ENCODE measurements at regions not wholly inside any gene's neighbourhood (a gene's known extent, or its start where the extent isn't known, plus 50 kb on each side); places are given as distances from the start of the nearest gene placed in this dataset.

GRCh38 chr6:164037171-164037870, 622.8 kb downstream of the QKI start:
- Mint-ChIP-seq H3K4me1 (no peaks in the 10 kb centered on the region), H3K36me3 (ENCODE audit: low read depth) (no peaks in the 10 kb centered on the region), H3K27ac (no peak overlapping the region), H3K4me3 (no peak overlapping the region), H3K9me3 (no peaks in the 10 kb centered on the region), H3K27me3 (peaks cover 4% of the 10 kb centered on the region)
- DNase-seq: no peak
- no peak for ATAC-seq

- Mint-ChIP-seq H3K36me3 (ENCODE audit: low read depth) (no peaks in the 10 kb centered on the region), H3K4me3 (no peak overlapping the region), H3K27me3 (peaks cover 4% of the 10 kb centered on the region), H3K9me3 (no peaks in the 10 kb centered on the region), H3K27ac (no peak overlapping the region), H3K4me1 (no peaks in the 10 kb centered on the region)
- DNase-seq (no peak), ATAC-seq (no peak)
Measured at GRCh38 chr6:164035900-164036485, 621.5 kb downstream of the QKI start.

DNA sequence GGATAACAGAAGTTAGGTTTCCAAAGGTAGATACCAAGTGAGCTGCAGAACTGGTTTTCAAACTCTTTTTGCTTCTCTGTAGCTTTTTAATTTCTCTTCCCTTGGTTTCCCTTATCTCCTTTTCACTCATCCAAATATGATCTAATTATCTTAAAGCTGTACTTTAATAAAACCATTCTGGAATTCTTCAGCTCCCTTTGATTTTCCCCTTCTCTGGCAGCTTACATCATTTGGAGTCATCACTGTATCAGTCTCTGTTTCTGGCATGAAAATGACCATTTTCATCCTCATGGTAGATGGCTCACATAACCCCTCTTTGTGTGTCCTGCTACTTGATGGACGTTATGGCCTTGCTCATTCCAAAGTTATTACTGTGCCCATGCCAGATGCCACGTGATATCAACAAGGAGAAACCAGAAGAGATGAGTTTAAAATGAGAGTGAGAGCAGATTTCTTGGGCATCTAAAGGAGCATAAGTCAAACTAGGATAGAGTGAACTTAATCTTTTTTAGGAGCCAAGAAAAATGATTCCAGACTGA, 620.2 kb downstream of the QKI start:
- ATAC-seq: no peak
- H3K36me3 Mint-ChIP-seq (ENCODE audit: low read depth): no peaks in the 10 kb centered on the region

GRCh38 chr6:164025180-164025579, 610.7 kb downstream of the QKI start:
- ATAC-seq (no peak), DNase-seq (no peak)
- no peaks in the 10 kb centered on the region for H3K9me3 Mint-ChIP-seq
- peaks cover 9% of the 10 kb centered on the region for H3K27me3 Mint-ChIP-seq
- H3K27ac Mint-ChIP-seq: no peak overlapping the region
- H3K4me1 Mint-ChIP-seq: no peaks in the 10 kb centered on the region
- no peaks in the 10 kb centered on the region for H3K36me3 Mint-ChIP-seq (ENCODE audit: low read depth)
- H3K4me3 Mint-ChIP-seq: no peak overlapping the region

More for the DNA sequence above, 620.2 kb downstream of the QKI start:
- H3K4me1 Mint-ChIP-seq: no peaks in the 10 kb centered on the region
- no peak overlapping the region for H3K4me3 Mint-ChIP-seq
- H3K27me3 Mint-ChIP-seq: peaks cover 4% of the 10 kb centered on the region
- no peaks in the 10 kb centered on the region for H3K9me3 Mint-ChIP-seq
- no peak for DNase-seq
- no peak overlapping the region for H3K27ac Mint-ChIP-seq

DNA sequence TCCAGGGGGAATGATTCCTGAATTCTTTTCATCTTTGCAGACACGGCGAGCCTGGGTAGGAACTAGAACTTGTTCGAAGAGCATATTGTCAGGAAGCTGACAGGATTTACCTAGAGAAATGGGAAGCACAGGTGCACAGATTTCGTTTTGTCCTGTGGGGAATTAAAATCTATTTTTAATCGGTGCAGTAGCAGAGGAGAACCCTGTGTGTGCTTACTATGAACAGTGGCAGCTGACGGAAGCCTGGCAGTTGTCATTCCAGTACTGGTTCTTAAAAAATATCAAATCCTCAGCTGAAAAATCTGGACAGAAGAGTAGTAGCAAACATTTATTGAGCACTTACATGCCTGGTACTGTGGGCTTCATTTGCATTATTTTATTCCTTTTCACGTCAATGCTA, 609.0 kb downstream of the QKI start:
- Mint-ChIP-seq H3K27ac (no peak overlapping the region), H3K4me3 (no peak overlapping the region), H3K36me3 (ENCODE audit: low read depth) (no peaks in the 10 kb centered on the region), H3K9me3 (no peaks in the 10 kb centered on the region), H3K27me3 (peaks cover 9% of the 10 kb centered on the region), H3K4me1 (no peaks in the 10 kb centered on the region)
- DNase-seq (no peak), ATAC-seq (no peak)

DNA sequence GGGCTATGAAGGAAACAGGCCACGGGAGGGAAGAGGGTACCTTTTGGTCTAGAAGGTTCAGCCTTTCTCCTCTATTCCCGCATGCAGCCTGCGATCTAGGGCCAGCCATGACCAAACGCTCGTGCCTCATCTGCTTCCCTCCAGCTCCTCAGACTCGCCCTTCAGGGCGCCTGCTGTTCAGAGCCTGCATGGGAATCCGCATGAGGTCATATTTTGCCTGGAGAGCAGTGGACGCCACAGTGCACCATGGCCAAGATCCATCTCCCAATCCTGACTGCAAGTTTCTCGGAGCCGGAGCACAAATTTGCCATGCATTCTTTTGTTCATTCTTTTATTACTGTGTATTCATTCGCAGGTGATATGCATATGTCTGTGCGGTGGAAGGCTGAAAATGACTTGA, 608.1 kb downstream of the QKI start:
- DNase-seq: no peak
- H3K9me3 Mint-ChIP-seq: no peaks in the 10 kb centered on the region
- H3K4me3 Mint-ChIP-seq: no peak overlapping the region
- no peaks in the 10 kb centered on the region for H3K36me3 Mint-ChIP-seq (ENCODE audit: low read depth)
- no peak overlapping the region for H3K27ac Mint-ChIP-seq
- H3K27me3 Mint-ChIP-seq: peaks cover 9% of the 10 kb centered on the region
- H3K4me1 Mint-ChIP-seq: no peaks in the 10 kb centered on the region
- no peak for ATAC-seq

- DNase-seq: no peak
- Mint-ChIP-seq H3K9me3 (no peaks in the 10 kb centered on the region), H3K4me3 (no peak overlapping the region), H3K4me1 (no peaks in the 10 kb centered on the region), H3K36me3 (ENCODE audit: low read depth) (no peaks in the 10 kb centered on the region), H3K27ac (no peak overlapping the region), H3K27me3 (peaks cover 9% of the 10 kb centered on the region)
- ATAC-seq: no peak
Measured at GRCh38 chr6:164021589-164022250, 607.2 kb downstream of the QKI start.

GRCh38 chr6:164020142-164020541, 605.6 kb downstream of the QKI start:
- Mint-ChIP-seq H3K27me3 (peaks cover 9% of the 10 kb centered on the region), H3K9me3 (no peaks in the 10 kb centered on the region), H3K4me3 (no peak overlapping the region)

DNA sequence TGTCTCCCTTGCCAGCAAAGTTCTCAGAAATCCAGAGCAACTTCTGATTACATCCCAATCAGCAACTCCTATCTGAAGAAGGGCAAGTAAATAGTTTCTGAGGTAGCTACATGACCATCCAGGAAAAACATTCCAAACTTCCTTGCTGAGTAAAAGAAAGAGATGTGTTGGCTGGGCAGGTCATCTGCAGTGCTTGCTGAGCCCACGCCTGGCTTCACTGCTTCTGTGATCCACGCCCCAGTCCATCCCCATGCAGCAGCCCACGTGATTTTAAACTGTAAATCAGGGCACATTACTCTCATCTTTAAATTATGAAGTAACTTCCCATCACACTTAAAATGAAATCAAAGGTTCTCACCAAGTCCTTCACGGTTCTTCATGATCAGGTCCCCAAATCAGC, 603.6 kb downstream of the QKI start:
- Mint-ChIP-seq H3K4me3 (no peak overlapping the region), H3K27ac (no peak overlapping the region), H3K4me1 (no peaks in the 10 kb centered on the region), H3K9me3 (no peaks in the 10 kb centered on the region), H3K27me3 (peaks cover 9% of the 10 kb centered on the region), H3K36me3 (ENCODE audit: low read depth) (no peaks in the 10 kb centered on the region)
- DNase-seq: no peak
- ATAC-seq: no peak

More at GRCh38 chr6:164020142-164020541, 605.6 kb downstream of the QKI start:
- DNase-seq (no peak), ATAC-seq (no peak)
- Mint-ChIP-seq H3K4me1 (no peaks in the 10 kb centered on the region), H3K36me3 (ENCODE audit: low read depth) (no peaks in the 10 kb centered on the region), H3K27ac (no peak overlapping the region)

GRCh38 chr6:164016056-164016455, 601.5 kb downstream of the QKI start:
- Mint-ChIP-seq H3K36me3 (ENCODE audit: low read depth) (no peaks in the 10 kb centered on the region), H3K27ac (no peak overlapping the region), H3K4me1 (no peaks in the 10 kb centered on the region), H3K9me3 (no peaks in the 10 kb centered on the region), H3K27me3 (peaks cover under 1% of the 10 kb centered on the region), H3K4me3 (no peak overlapping the region)
- ATAC-seq: no peak
- DNase-seq: no peak

GRCh38 chr6:164015088-164015484, 600.6 kb downstream of the QKI start:
- H3K4me3 Mint-ChIP-seq: no peak overlapping the region
- H3K9me3 Mint-ChIP-seq: no peaks in the 10 kb centered on the region
- H3K36me3 Mint-ChIP-seq (ENCODE audit: low read depth): no peaks in the 10 kb centered on the region
- no peak overlapping the region for H3K27ac Mint-ChIP-seq
- DNase-seq (no peak), ATAC-seq (no peak)
- no peaks in the 10 kb centered on the region for H3K27me3 Mint-ChIP-seq
- H3K4me1 Mint-ChIP-seq: no peaks in the 10 kb centered on the region

DNA sequence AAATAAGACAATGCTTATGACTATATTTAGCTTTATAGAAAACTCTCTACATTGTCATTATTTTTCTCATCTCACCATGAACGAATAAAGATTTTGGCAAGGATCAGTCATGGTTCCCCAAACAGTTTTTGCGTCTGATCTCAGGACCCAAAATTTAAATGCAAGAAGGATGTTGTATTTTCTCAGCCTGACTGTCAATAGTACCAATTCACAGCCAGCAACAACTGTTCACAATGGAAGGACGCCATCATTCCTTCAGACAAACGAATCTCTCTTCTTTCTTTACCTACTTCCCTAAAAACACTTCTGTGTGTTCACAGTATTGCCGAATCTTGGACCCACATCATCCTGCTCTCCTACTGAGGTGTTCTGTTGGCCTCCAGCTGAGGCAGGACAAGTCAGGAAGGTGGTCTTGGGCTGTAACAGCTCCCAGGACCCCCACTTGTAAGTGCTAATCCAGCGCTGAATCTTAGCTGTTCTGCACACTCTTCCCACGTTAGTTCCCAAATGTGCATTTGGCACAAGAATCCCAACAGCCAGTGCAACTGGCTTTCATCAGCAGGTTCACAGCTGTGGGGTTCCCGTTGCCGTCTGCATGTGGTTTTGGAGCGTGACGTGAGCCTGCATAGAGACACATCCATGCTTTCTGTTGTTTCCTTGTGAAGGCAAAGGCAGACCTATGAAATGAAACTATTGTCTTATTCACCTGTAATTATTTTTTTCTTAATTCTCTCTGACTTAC, 600.0 kb downstream of the QKI start:
- Mint-ChIP-seq H3K4me1 (no peaks in the 10 kb centered on the region), H3K4me3 (no peak overlapping the region), H3K27ac (no peak overlapping the region), H3K27me3 (no peaks in the 10 kb centered on the region), H3K9me3 (no peaks in the 10 kb centered on the region), H3K36me3 (ENCODE audit: low read depth) (no peaks in the 10 kb centered on the region)
- ATAC-seq (no peak), DNase-seq (no peak)

DNA sequence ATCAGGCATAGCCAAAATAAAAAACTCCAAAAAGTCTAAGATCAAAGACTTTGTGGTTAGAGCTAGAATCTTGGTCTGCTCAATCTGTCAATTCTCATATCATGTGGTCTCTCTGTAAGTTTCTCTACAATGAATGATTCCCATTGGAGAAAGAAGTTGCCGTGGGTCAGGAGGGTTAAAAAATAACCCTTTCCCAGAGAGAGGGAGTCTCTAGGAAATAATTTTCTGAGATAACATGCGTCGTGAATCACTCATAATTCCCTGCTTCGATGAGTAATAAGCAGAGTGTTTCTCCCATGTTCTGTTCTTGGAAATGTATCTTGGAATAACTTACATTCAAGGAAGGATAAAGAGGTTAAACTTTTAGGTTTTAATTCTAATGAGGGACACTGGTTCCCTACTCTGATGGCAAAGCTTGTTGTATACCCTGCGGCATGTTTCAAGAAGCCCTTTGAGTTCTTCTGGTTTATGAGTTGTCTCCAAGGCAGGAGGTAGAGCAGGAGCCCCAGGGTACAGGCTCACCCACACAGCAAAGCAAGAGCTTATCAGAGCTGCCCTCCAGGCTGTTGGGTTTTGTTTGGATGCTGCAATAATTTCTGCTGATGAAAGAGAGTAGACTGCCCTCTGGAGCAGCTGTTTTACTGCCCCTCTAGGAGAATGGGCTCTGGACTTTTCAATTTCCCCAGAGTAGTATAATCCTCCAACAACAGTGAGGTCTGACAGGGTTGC, 599.1 kb downstream of the QKI start:
- no peak overlapping the region for H3K27ac Mint-ChIP-seq
- DNase-seq: no peak
- no peak for ATAC-seq
- H3K4me3 Mint-ChIP-seq: no peak overlapping the region
- no peaks in the 10 kb centered on the region for H3K9me3 Mint-ChIP-seq
- no peaks in the 10 kb centered on the region for H3K36me3 Mint-ChIP-seq (ENCODE audit: low read depth)
- no peaks in the 10 kb centered on the region for H3K27me3 Mint-ChIP-seq
- no peaks in the 10 kb centered on the region for H3K4me1 Mint-ChIP-seq

- ATAC-seq (no peak), DNase-seq (no peak)
- Mint-ChIP-seq H3K4me3 (no peak overlapping the region), H3K4me1 (no peaks in the 10 kb centered on the region), H3K27me3 (peaks cover 2% of the 10 kb centered on the region), H3K36me3 (ENCODE audit: low read depth) (no peaks in the 10 kb centered on the region), H3K27ac (no peak overlapping the region), H3K9me3 (no peaks in the 10 kb centered on the region)
Measured at GRCh38 chr6:164011321-164011720, 596.8 kb downstream of the QKI start.

All from activated naive CD8-positive, alpha-beta T cell treated with anti-CD3 and anti-CD28 coated beads, Interleukin-2, amount 50 U/mL, for 24 hours (primary cell).